Spleen (tissue), 7 donors: ENCODE measurements at regions not wholly inside any gene's neighbourhood (a gene's known extent, or its start where the extent isn't known, plus 50 kb on each side); places are given as distances from the start of the nearest gene placed in this dataset.

ENCODE experiments used
- CTCF ChIP-seq, 11 experiments: fragments of 200-600 bp in 7 of 11; fragments of 450-650 bp in 4 of 11; sonication (generic) in 4 of 11; IDR thresholded peaks in 8 of 11; conservative IDR thresholded peaks in 3 of 11; 1 replicate in 7 of 11; 2 replicates in 4 of 11; pipeline versions ENCODE4 v1.4.0 to v1.8.0; 2016 to 2021; ENCODE audit warnings: antibody characterized with exemption in 11 of 11, inconsistent platforms in 4 of 11, mild to moderate bottlenecking in 1 of 11
- POLR2A ChIP-seq, 3 donors: fragments of 450-650 bp; IDR thresholded peaks; one replicate each; pipeline ENCODE4 v1.5.1; 2017; ENCODE audit warnings: antibody characterized with exemption in 3 of 3, mild to moderate bottlenecking in 1 of 3
- POLR2AphosphoS5 ChIP-seq, 3 donors: sonication (generic); formaldehyde crosslinking; IDR thresholded peaks; one replicate each; pipeline ENCODE4 v1.5.1; 2017; ENCODE audit warnings: antibody characterized with exemption in 3 of 3
- donor health status: DM: no; HTN: no; CAD: no; lungs with moderate emphysema.
- donor health status: DM: no; HTN: no; CAD: no.
- donor health status: DM: no; HTN: no; CAD: no.

- TF ChIP-seq POLR2AphosphoS5 (IDR thresholded peaks at IDR 0.05) (no peak), CTCF (IDR thresholded peaks at IDR 0.05 in 8 of 11, conservative IDR thresholded peaks at IDR 0.05 in 3 of 11) (no peak), POLR2A (IDR thresholded peaks at IDR 0.05) (no peak)
Measured at GRCh38 chr13:70792121-70792520, 683.9 kb upstream of the KLHL1 start.
